ENCODE measurements at regions not wholly inside any gene's neighbourhood (a gene's known extent, or its start where the extent isn't known, plus 50 kb on each side); places are given as distances from the start of the nearest gene placed in this dataset.
"Not testable (repeated sequence)": the region's sequence is repeated elsewhere in the genome, so short reads cannot be mapped to it uniquely, and the experiment has no call there.

DNA sequence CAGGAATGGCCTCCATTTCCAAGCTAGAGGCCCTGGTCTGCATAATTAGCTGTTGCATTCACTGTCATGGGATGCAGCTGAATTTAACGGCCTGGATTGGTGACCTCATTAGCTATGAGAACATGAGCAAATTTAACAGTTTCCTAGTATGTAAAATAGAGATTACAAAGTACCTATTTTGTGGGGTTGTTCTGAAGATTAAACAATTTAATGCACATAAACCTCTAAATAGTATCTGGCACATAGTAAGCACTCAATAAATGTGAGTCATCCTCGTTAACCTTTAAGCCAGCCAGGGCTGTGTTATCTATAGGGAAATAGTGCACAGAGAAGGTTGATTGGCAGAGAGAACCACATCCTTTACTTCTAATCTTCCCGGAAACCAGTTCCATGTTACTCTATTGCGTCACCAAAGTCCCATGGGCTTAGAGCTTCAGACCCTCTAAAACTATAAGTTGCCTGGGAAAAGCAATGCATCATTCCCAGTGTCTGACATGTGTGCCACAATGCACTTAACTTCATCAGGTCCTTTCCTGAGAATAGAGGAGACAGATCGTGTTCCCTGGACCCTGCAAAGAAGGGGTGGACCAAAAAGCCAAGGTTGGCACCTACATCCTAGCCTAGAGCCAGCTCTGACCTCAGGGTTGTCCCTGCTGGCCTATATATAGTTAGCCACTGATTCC lies 196.5 kb downstream of the LNPK start:
- Histone ChIP-seq H3K4me1 (no peaks in the 10 kb centered on the region), H3K9me3 (no peaks in the 10 kb centered on the region), H3K36me3 (no peaks in the 10 kb centered on the region), H3K27me3 (no peaks in the 10 kb centered on the region), H3K27ac (no peak overlapping the region), H3K4me3 (no peak overlapping the region)
- no peak for DNase-seq
- TF ChIP-seq, protein P1, sequence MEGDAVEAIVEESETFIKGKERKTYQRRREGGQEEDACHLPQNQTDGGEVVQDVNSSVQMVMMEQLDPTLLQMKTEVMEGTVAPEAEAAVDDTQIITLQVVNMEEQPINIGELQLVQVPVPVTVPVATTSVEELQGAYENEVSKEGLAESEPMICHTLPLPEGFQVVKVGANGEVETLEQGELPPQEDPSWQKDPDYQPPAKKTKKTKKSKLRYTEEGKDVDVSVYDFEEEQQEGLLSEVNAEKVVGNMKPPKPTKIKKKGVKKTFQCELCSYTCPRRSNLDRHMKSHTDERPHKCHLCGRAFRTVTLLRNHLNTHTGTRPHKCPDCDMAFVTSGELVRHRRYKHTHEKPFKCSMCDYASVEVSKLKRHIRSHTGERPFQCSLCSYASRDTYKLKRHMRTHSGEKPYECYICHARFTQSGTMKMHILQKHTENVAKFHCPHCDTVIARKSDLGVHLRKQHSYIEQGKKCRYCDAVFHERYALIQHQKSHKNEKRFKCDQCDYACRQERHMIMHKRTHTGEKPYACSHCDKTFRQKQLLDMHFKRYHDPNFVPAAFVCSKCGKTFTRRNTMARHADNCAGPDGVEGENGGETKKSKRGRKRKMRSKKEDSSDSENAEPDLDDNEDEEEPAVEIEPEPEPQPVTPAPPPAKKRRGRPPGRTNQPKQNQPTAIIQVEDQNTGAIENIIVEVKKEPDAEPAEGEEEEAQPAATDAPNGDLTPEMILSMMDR (IDR thresholded peaks at IDR 0.05) = no peak
- TF ChIP-seq POLR2A (IDR thresholded peaks at IDR 0.05) = no peak
- intact Hi-C loops (cut with DNase I; ENCODE audit: low total_unique reads) = no loop called here

DNA sequence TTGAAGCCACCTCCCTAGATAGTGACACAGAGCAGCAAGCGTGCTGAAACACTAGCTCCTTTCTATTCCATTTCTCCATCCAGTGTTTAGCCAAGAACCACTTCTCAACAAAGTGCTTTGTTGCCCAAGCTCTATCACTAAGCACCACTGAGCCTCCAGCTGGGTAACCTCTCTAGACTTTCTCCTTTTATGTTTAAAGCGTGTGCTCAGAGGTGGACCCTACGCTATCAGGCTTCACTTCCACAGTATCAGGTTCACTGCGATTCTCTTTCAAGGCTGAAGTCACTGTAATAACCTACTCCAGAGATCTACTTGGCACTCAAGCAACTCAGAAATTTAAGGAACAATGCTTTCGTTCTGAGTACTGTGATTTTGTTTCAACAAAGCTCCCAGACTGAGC lies 197.9 kb downstream of the LNPK start:
- TF ChIP-seq, protein P1 (IDR thresholded peaks at IDR 0.05) = no peak
- no peak for TF ChIP-seq POLR2A (IDR thresholded peaks at IDR 0.05)
- intact Hi-C loops (cut with DNase I; ENCODE audit: low total_unique reads) = no loop called here
- Histone ChIP-seq H3K4me1 (no peaks in the 10 kb centered on the region), H3K27ac (no peak overlapping the region), H3K4me3 (no peak overlapping the region), H3K9me3 (no peaks in the 10 kb centered on the region), H3K27me3 (no peaks in the 10 kb centered on the region), H3K36me3 (no peaks in the 10 kb centered on the region)
- DNase-seq = no peak

DNA sequence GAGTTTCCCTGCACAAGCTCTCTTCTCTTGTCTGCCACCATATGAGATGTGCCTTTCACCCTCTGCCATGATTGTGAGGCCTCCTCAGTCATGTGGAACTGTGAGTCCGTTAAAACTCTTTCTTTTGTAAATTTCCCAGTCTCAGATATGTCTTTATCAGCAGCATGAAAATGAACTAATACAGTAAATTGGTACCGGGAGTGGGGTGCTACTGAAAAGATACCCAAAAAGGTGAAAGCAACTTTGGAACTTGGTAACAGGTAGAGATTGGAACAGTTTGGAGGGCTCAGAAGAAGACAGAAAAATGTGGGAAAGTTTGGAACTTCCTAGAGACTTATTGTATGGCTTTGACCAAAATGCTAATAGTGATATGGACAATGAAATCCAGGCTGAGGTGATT lies 205.6 kb downstream of the LNPK start:
- H3K27me3 ChIP-seq; DNase-seq; intact Hi-C loops (cut with DNase I; ENCODE audit: low total_unique reads); H3K27ac ChIP-seq; H3K36me3 ChIP-seq; H3K9me3 ChIP-seq; H3K4me1 ChIP-seq; H3K4me3 ChIP-seq: not testable (repeated sequence)

DNA sequence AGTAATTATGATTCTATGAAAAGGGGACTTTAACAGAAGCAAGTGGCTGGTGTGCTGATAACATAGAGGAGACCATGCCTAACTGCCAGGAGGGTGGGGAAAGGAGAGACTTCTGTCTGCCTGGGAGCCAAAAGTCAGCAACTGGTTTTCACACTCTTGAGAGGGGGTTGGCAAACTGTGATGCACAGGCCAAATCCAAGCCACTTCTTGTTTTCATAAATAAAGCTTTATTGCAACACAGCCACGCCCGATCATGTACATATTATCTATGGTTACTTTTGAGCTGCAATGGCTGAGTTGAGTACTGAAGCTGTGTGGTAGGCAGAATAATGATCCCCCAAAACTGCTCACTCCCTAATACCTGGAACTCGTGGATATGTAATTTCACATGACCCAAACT lies 208.4 kb downstream of the LNPK start:
- Histone ChIP-seq H3K9me3 (no peaks in the 10 kb centered on the region), H3K27ac (no peak overlapping the region), H3K4me1 (no peaks in the 10 kb centered on the region), H3K27me3 (no peaks in the 10 kb centered on the region), H3K4me3 (no peak overlapping the region), H3K36me3 (no peaks in the 10 kb centered on the region)
- no peak for DNase-seq
- intact Hi-C loops (cut with DNase I; ENCODE audit: low total_unique reads) = no loop called here
- no peak for TF ChIP-seq POLR2A (IDR thresholded peaks at IDR 0.05)
- TF ChIP-seq, protein P1 (IDR thresholded peaks at IDR 0.05) = no peak

DNA sequence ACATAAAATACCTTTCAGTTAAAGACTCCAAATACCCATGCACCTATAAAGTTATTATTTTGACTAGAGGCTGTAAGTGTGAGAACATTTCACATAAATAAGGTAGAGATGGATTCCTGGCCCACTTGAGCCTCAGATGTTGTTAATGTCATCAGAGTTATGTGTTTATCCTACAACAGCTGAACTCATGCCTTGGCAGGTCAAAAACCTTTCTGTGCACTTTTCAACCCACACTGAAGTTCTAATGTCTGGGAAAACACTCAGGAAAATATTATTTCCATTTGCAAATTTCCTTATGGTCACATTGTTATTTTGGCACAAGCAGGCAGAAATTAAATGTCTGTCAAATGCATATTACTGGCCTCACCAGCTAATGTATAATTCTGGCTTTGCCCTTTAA lies 209.2 kb downstream of the LNPK start:
- intact Hi-C loops (cut with DNase I; ENCODE audit: low total_unique reads) = no loop called here
- H3K9me3 ChIP-seq = no peaks in the 10 kb centered on the region
- no peak overlapping the region for H3K27ac ChIP-seq
- no peak for DNase-seq
- no peaks in the 10 kb centered on the region for H3K4me1 ChIP-seq
- TF ChIP-seq, protein P1 (IDR thresholded peaks at IDR 0.05) = no peak
- TF ChIP-seq POLR2A (IDR thresholded peaks at IDR 0.05) = no peak
- H3K4me3 ChIP-seq = no peak overlapping the region
- H3K27me3 ChIP-seq = no peaks in the 10 kb centered on the region
- H3K36me3 ChIP-seq = no peaks in the 10 kb centered on the region

DNA sequence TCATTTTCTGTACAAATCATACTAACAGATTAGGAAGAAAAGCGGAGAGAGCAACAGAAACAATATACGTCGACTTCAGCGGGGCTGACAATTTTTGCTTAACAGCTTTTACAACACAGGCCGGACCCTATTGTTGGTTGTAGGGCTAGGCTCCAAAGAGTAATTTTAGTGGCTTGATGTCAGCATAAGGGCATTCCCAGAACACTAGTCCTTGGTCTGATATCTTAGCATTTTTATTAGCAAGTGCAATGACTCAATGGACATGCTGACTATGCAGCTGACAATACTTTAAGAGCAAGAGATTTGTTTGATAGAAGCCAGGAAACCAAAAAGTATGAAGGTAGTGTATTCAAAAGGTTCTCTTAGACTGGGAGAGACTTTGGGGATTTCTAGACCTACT lies 209.9 kb downstream of the LNPK start:
- Histone ChIP-seq H3K9me3 (no peaks in the 10 kb centered on the region), H3K4me1 (no peaks in the 10 kb centered on the region), H3K36me3 (no peaks in the 10 kb centered on the region), H3K27ac (no peak overlapping the region), H3K27me3 (no peaks in the 10 kb centered on the region), H3K4me3 (no peak overlapping the region)
- no peak for DNase-seq
- intact Hi-C loops (cut with DNase I; ENCODE audit: low total_unique reads) = no loop called here
- TF ChIP-seq, protein P1 (IDR thresholded peaks at IDR 0.05) = no peak
- TF ChIP-seq POLR2A (IDR thresholded peaks at IDR 0.05) = no peak

Data from uterus (tissue), 3 donors.